Kasumi-1 (cell line): ENCODE measurements at regions not wholly inside any gene's neighbourhood (a gene's known extent, or its start where the extent isn't known, plus 50 kb on each side); places are given as distances from the start of the nearest gene placed in this dataset.
"Not testable (repeated sequence)": the region's sequence is repeated elsewhere in the genome, so short reads cannot be mapped to it uniquely, and the experiment has no call there.

Experiments used
- DNase-seq, 2 experiments: peaks; one replicate each; lab custom pipeline; 2025; lab: John Stamatoyannopoulos, UW

- DNase-seq, result no peak
Observed at GRCh38 chr5:123294544-123294943, 128.7 kb downstream of the CEP120 start.

- no peak for DNase-seq
Observed at GRCh38 chr5:123289210-123289609, 134.0 kb downstream of the CEP120 start.

GRCh38 chr5:123287881-123288280 is 135.3 kb downstream of the CEP120 start:
- DNase-seq, result no peak

- no peak for DNase-seq
Observed at GRCh38 chr5:123286891-123287290, 136.3 kb downstream of the CEP120 start.

GRCh38 chr5:123285122-123286023 is 137.8 kb downstream of the CEP120 start:
- no peak for DNase-seq

GRCh38 chr5:123283499-123283898 is 139.7 kb downstream of the CEP120 start:
- no peak for DNase-seq

GRCh38 chr5:123283031-123283430 is 140.2 kb downstream of the CEP120 start:
- DNase-seq, result no peak

- DNase-seq, result no peak
Observed at GRCh38 chr5:123282444-123282843, 140.8 kb downstream of the CEP120 start.

- DNase-seq, result not testable (repeated sequence)
Observed at GRCh38 chr5:123280854-123281253, 142.3 kb downstream of the CEP120 start.

GRCh38 chr5:123279136-123279535 is 144.1 kb downstream of the CEP120 start:
- no peak for DNase-seq

- DNase-seq, result no peak
Observed at GRCh38 chr5:123278284-123278683, 144.9 kb downstream of the CEP120 start.

- DNase-seq, result peak in 1 of 2 experiments; percentile 12
Observed at GRCh38 chr5:123273984-123274383, 149.2 kb downstream of the CEP120 start.

GRCh38 chr5:123273095-123273494 is 150.1 kb downstream of the CEP120 start:
- DNase-seq, result no peak

GRCh38 chr5:123269851-123270250 is 153.4 kb downstream of the CEP120 start:
- no peak for DNase-seq

- DNase-seq, result no peak
Observed at GRCh38 chr5:123269436-123269835, 153.8 kb downstream of the CEP120 start.

- DNase-seq, result no peak
Observed at GRCh38 chr5:123266365-123266764, 156.8 kb downstream of the CEP120 start.

GRCh38 chr5:123265551-123265950 is 157.7 kb downstream of the CEP120 start:
- DNase-seq, result no peak

GRCh38 chr5:123264394-123264793 is 158.8 kb downstream of the CEP120 start:
- DNase-seq, result no peak

GRCh38 chr5:123263859-123264258 is 159.3 kb downstream of the CEP120 start:
- DNase-seq, result no peak

- no peak for DNase-seq
Observed at GRCh38 chr5:123262216-123262823, 160.9 kb downstream of the CEP120 start.

- no peak for DNase-seq
Observed at GRCh38 chr5:123261752-123262151, 161.5 kb downstream of the CEP120 start.

- DNase-seq, result no peak
Observed at GRCh38 chr5:123249446-123249845, 160.4 kb downstream of the PRDM6 start.

GRCh38 chr5:123245689-123246088 is 156.6 kb downstream of the PRDM6 start:
- DNase-seq, result no peak
